ENCODE measurements at regions not wholly inside any gene's neighbourhood (a gene's known extent, or its start where the extent isn't known, plus 50 kb on each side); places are given as distances from the start of the nearest gene placed in this dataset.

GRCh38 chr9:108746864-108747263 lies 108.9 kb downstream of the ACTL7B start:
- TF ChIP-seq EP300 (IDR thresholded peaks at IDR 0.05) (no peak), CTCF (IDR thresholded peaks at IDR 0.05) (no peak)
